Stimulated activated CD4-positive, alpha-beta T cell treated with anti-CD3 and anti-CD28 coated beads, TNF-alpha, amount 100 ng/mL, for 4 hours (primary cell): ENCODE measurements at regions not wholly inside any gene's neighbourhood (a gene's known extent, or its start where the extent isn't known, plus 50 kb on each side); places are given as distances from the start of the nearest gene placed in this dataset.

Experiments
- DNase-seq, 3 experiments: peaks; one replicate each; pipeline ENCODE4 v3.0.0-alpha.2; 2020; ENCODE audit warnings: low read depth in 3 of 3

GRCh38 chr11:116166573-116167465 is 606.0 kb downstream of the BUD13 start:
- no peak for DNase-seq

GRCh38 chr11:116164843-116165242 is 607.9 kb downstream of the BUD13 start:
- DNase-seq = no peak

GRCh38 chr11:116162886-116163230 is 609.9 kb downstream of the BUD13 start:
- DNase-seq = no peak

GRCh38 chr11:116162086-116162885 is 610.5 kb downstream of the BUD13 start:
- no peak for DNase-seq

GRCh38 chr11:116148645-116149044 is 624.1 kb downstream of the BUD13 start:
- DNase-seq = no peak

GRCh38 chr11:116148056-116148455 is 624.7 kb downstream of the BUD13 start:
- no peak for DNase-seq

GRCh38 chr11:116145187-116145865 is 627.5 kb downstream of the BUD13 start:
- DNase-seq = no peak

- DNase-seq = no peak
Measured at GRCh38 chr11:116144387-116144958, 628.3 kb downstream of the BUD13 start.

- DNase-seq = no peak
Measured at GRCh38 chr11:116138280-116138679, 634.1 kb upstream of the CADM1 start.

GRCh38 chr11:116137753-116138152 is 633.5 kb upstream of the CADM1 start:
- no peak for DNase-seq

GRCh38 chr11:116136987-116137674 is 632.9 kb upstream of the CADM1 start:
- no peak for DNase-seq

- DNase-seq = no peak
Measured at GRCh38 chr11:116135891-116136290, 631.7 kb upstream of the CADM1 start.

GRCh38 chr11:116134450-116134849 is 630.2 kb upstream of the CADM1 start:
- DNase-seq = no peak

GRCh38 chr11:116132273-116132978 is 628.2 kb upstream of the CADM1 start:
- DNase-seq = no peak

GRCh38 chr11:116130122-116130521 is 625.9 kb upstream of the CADM1 start:
- no peak for DNase-seq

- no peak for DNase-seq
Measured at GRCh38 chr11:116129456-116129855, 625.2 kb upstream of the CADM1 start.

GRCh38 chr11:116126562-116126961 is 622.3 kb upstream of the CADM1 start:
- no peak for DNase-seq

GRCh38 chr11:116124922-116125714 is 620.9 kb upstream of the CADM1 start:
- DNase-seq = no peak

- DNase-seq = no peak
Measured at GRCh38 chr11:116123739-116124138, 619.5 kb upstream of the CADM1 start.
